GM19238 (cell line): ENCODE measurements at regions not wholly inside any gene's neighbourhood (a gene's known extent, or its start where the extent isn't known, plus 50 kb on each side); places are given as distances from the start of the nearest gene placed in this dataset.
"Not testable (repeated sequence)": the region's sequence is repeated elsewhere in the genome, so short reads cannot be mapped to it uniquely, and the experiment has no call there.

Source experiments
- DNase-seq: peaks from one replicate; pipeline ENCODE4 v3.0.0; 2011; ENCODE audit warnings: low spot score; ENCODE audit not compliant: insufficient read length

DNA sequence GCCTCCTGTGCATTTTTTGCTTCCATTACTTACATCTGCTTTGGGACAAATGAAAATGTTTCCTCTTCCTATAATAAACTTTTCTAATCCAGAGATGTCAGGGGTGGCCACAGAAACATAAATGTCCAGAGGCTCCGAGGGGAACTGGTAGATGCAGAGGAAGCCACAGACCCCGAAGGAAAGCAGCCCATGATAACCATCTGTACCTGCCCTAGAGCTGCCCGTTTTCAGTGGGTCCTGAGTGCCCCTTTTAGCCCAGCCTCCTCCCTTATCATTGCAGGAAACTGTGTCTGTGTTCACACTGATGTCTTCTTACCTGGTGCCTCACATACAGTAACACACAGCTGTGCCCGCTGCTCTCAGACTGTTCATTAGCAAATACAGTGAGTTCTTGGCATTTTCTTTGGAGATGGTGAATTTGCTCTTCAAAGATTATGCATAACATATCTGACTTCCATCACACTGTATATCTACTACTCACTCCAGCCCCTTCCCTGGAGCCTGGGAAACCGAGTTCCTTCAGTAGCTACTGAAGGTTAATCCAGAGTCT, 817.8 kb downstream of the TMEM121 start:
- DNase-seq: not testable (repeated sequence)

GRCh38 chr14:106344791-106345479, 818.6 kb downstream of the TMEM121 start:
- DNase-seq: not testable (repeated sequence)

DNA sequence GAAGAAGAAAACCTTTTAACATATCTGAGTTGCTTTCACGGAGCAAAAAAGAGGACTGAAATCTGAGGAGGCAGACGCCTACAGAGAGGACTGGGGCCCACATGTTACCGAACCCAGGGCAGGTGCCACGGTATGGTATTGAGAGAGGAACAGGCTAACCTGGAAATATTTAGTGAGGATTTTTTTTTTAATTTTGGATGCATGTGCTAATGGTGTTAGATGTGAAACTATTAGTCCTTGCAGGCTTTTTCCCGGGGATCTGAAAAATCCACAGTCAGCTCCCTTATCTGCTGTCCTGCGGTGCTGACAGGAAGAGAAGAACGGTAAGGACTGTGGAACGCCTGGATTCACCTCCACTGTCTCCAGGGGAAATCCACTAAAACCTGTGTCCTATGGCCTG, 819.7 kb downstream of the TMEM121 start:
- no peak for DNase-seq

DNA sequence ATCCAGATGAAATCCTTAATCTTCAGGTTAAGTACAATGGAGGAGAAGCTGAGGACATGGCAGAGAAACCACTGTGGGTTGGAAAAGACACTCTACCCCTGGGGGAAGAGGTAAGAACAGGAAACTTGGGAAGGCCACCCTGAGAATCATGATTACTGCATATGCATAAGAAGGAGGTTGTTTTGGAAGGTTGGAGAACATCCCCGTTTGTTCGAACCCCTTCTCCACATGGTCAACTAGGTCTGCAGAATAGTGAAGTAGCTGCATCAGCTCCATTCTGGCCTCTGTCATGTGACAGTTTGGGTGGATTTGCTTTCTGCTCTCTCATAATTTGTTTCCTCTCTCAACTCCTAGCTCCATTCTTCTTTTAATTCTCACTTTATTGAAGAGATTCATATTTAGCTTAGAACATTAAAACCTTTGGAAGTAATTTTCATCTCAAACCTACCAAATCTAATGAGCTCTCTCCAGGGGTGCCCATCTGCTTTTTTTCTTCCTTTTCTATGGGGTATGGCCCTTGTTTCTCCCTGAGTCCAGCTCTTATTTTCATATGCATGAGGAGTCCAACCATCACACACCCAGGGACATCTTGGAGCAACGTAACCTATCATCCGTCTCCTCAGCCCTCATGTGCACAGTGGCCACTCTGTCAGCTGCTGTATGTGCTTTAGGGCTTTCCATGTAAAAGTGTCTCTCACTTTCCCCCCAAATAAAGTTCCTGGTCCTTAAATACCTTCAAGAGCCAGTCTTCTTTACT, 820.3 kb downstream of the TMEM121 start:
- DNase-seq: no peak

DNA sequence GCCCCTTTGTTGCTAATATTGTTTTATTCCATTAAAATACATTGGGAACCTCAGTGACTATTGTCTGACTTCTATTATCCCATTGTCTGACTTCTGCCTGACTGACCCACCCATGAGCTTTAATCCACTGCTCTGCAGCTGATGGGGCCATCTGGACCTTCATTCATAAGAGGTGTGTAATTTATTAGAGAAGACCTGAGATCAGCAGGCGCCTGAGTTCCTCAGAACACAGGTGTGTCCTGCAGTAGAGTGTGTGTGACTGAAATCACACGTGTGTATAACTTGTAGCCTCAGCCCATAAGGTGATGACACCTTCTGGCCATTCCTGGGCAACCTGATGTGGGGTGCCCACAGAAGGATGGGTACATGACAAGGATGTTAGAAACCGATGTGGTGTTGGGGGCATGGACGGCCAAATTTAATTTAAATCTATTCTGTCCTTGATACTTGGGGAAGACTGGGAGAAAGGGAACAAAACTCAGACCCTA, 821.0 kb downstream of the TMEM121 start:
- no peak for DNase-seq

- no peak for DNase-seq
These were observed 821.7 kb downstream of the TMEM121 start for GRCh38 chr14:106347890-106348755.

DNA sequence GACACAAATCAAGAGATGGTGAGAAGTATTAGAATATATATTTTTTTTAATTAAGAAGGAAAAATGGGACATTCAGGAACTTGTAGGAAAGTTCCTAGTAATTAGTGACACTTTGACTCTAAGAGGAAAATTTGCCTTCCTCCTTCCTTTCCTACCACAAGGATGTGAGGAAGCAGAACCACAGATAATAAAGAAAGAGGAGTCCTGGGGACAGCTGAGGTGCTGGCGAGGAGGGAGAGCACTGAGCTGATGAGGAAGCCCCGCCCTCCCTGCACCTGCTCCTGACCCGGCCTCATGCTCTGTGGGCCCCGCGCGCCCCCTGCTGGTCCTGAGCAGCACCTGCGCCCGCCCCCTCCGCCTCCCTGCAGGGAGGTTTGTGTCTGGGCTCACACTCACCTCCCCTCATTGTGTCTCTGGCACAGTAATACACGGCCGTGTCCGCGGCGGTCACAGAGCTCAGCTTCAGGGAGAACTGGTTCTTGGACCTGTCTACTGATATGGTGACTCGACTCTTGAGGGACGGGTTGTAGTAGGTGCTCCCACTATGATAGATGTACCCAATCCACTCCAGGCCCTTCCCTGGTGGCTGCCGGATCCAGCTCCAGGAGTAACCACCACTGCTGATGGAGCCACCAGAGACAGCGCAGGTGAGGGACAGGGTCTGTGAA, 822.6 kb downstream of the TMEM121 start:
- DNase-seq: not testable (repeated sequence)

- not testable (repeated sequence) for DNase-seq
These were observed 823.5 kb downstream of the TMEM121 start for GRCh38 chr14:106349678-106350457.

DNA sequence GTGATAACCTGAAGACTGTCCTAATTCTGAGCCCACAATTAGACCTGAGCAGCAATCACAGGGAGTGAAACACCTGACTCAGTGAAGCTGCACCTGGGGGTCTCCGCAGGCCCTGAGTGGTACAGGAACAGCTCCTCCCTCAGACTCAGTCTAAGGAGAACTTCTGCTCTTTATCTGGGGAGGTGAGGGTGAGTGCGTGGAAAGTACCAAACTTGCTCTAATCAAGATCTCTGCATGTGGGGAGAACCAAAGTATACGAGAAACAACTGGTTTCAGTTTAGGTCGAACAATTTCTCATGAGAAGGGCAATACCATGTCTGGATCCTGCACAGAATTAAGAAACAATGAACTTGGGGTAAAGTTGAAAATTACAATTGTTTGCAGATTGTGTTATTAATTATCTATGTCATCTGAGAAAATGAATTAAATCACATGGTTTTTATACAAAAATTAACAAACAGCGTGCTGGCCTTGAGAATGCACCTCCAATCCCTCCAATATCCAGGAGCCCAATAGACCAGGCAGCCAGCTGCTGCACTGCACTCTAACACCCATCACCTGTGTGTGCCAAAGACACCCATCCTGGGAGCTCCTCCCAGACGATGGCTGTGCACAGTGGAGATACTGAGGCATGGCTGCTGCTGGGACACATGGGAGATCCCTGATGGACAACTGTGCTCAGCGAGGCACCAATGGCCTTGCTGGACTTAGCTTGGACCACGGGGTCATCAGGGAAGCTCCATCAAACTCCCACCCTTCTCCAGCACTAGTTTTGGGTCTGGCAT, 828.8 kb downstream of the TMEM121 start:
- DNase-seq: not testable (repeated sequence)

GRCh38 chr14:106355881-106356642, 829.7 kb downstream of the TMEM121 start:
- DNase-seq: not testable (repeated sequence)

DNA sequence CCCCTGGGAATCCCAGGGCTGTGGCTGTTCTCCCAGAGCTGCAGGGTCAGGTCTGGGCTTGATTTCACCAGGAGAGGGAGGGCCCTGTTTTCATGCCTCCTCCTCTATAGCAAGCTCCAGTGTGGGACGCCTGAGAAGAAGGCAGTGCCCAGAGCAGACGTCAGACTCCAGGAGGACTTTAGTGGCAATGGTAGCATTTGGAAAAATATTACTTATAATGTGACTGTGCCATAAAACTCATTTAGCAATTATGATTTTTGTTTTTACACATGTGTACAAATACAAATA, 830.2 kb downstream of the TMEM121 start:
- DNase-seq: not testable (repeated sequence)

DNA sequence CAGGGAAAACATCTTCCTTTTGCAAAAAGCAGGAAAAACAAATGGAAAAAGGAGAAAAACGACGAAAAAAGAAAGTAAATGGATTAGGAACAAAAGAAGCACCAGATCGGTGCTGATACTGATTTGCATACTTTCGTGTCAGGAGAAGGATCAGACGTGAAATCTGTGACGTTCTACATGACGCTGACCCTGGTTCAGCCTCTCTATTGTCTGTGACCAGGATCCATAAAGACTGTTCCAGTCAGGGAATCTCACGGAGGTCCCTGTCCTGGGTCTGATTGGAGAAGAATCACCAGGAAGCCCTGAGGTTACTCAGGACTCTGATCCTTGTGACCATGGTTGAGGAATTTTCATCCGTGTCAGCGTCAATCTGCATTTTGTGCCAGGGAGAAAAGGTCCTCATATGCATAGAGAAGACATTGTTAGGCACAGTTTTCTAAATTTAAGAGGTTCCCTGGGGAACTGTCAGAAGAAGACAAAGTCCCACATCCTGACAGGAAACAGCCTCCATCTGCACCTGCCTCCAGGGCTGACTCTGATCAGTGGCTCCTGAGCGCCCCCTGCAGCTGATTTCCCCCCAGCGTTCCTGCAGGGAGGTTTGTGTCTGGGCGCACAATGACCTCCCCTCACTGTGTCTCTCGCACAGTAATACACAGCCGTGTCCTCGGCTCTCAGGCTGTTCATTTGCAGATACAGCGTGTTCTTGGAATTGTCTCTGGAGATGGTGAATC, 832.9 kb downstream of the TMEM121 start:
- not testable (repeated sequence) for DNase-seq

DNA sequence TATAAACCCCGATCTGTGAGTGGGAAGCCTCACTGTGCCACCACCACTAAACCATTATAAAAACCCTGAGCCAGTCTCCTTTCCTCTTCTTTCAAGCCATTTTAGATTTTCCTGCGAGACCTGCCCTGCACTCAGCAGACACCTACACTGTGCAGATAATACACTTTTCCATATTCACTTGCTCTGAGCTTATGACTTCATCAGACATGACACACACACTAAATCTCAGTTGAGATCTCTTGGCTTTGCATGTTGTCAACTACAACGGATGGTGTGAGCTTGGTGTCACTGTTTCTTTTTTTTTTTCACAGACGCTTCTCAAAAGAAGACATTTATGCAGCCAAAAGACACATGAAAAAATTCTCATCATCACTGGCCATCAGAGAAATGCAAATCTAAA, 839.0 kb downstream of the TMEM121 start:
- DNase-seq: not testable (repeated sequence)

DNA sequence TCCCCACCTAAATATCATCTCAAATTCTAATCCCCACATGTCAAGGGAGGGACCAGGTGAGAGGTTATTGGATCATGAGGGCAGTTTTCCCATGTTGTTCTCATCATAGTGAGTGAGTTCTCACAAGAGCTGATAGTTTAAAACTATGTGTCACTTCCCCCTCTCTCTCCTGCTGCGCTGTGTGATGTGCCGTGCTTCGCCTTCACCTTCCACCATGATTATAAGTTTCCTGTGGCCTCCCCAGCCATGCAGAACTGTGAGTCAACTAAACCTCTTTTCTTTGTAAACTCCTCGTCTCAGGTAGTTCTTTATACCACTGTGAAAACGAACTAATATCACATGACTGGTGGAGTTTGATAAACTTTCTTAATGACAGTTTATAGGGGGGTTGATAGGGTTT, 839.5 kb downstream of the TMEM121 start:
- DNase-seq: not testable (repeated sequence)

DNA sequence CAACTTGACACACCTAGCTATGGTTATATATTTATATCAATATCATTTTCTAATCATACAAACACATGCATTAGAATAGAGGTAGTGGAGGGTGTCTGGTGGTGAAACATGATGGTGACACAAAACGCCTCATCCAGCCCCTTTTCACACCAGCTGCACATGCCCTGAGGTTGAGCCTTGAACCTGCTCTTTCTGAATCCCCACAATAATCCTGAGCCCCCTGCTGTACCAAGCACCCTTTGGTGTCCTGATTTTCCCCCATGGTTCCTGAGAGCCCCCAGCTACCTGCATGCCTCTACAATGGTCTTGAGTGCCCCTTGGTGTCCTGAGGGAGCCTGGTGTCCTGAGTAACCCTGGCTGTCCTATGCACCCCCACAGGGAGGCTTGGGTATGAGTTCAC, 840.6 kb downstream of the TMEM121 start:
- DNase-seq: not testable (repeated sequence)

GRCh38 chr14:106369456-106369855, 843.1 kb downstream of the TMEM121 start:
- DNase-seq: not testable (repeated sequence)

DNA sequence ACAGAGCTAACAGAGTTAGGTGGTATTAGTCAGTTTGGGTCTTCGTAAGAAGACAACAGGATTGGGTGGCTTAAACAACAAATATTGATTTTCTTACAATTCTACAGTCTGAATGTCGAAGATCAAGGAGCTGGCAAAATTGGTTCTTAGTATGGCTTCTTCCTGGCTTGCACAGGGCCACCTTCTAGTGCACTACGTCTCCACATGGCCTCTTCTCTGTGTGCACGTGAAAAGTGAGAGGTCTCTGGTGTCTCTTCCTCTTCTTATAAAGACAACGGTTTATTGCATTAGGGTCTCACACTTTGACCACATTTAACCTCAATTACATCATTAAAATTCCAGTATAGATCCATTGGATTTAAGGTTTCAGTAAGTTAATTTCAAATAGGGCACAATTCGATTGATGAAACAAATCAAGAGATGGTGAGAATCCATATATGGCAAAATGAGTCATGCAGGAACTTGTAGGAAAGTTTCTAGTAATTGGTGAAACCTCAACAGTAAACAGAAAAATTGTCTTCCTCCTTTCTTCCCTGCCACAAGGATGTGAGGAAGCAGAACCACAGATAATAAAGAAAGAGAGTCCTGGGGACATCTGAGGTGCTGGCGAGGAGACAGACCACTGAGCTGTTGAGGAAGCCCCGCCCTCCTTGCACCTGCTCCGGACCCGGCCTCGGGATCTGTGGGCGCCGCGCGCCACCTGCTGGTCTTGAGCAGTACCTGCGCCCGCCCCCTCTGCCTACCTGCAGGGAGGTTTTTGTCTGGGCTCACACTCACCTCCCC, 846.7 kb downstream of the TMEM121 start:
- peak; percentile 54 for DNase-seq
